ENCODE measurements at regions not wholly inside any gene's neighbourhood (a gene's known extent, or its start where the extent isn't known, plus 50 kb on each side); places are given as distances from the start of the nearest gene placed in this dataset.

DNA sequence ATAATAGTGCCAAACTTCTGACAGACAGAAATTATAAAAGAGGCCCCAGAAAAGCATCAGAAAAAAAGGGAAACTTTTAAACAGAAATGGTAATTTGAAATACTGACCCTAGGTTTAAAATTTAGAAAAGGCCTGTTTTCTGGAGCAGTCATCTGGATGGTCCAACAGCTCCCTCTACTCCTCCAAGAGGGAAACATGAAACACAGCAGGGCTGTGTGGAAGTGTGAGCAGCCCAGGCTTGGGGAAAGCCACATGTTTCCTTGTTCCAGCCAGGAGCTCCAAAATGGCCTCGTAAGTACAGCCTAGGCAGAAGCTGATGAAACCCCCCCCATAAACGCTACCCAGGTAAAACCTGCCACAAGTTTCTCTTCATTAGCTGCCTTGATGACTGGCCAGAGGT lies 499.3 kb upstream of the ADAMTS16 start:
- DNase-seq (ENCODE audit: low read depth) = no peak

- no peak for DNase-seq (ENCODE audit: low read depth)
Observed at GRCh38 chr5:4642525-4642924, 497.6 kb upstream of the ADAMTS16 start.

- no peak for DNase-seq (ENCODE audit: low read depth)
Observed at GRCh38 chr5:4643190-4643589, 496.9 kb upstream of the ADAMTS16 start.

DNA sequence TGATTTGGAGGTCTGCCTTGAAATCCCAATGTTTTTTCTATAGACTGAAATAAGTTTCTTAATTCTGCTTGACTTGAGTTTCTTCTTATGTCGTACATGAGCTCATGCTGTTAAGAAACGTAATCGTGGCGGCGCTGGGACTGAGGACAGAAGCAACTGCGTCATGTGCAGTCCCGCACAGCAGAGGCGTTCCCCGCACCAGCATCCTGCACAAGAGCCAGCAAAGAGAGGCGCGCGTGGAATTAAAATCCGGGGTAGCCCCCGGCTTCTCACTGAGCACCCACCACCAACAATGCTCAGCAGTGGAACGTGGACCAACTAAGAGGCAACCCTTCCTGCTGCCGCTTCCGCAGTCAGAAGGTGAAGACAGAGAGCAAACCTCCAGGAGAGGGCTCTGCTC lies 496.2 kb upstream of the ADAMTS16 start:
- DNase-seq (ENCODE audit: low read depth) = no peak

DNA sequence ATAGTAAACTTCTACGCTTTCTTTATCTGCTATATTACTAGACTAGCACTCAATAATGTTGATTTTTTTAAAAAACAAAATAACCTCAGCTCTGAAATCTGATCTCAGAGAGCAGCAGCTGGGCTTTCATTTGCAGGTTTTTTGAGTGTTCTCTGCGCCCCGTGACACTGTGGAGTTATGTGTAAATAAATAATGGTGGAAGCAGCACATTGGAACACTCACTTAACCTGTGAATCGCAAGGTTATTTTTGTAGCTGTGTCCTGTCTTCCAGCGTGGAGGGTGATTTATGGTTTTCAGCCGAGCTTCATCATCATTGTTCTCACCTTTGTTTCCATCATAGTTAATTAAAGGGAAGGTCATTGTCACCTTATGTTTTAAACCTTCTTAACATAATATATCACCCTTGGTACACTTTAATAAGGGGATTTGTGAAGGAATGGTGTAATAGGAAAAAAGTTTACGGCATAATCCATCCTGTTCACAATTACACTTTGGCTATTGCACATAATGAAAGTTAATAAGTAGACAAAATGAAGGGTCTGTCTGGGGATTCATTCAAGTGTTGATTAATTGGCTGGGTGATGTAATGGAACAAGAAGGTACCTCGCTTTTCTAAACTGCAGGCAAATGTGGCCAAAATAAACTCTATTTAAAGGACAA lies 493.3 kb upstream of the ADAMTS16 start:
- no peak for DNase-seq (ENCODE audit: low read depth)

- DNase-seq (ENCODE audit: low read depth) = no peak
Observed at GRCh38 chr5:4647955-4648354, 492.2 kb upstream of the ADAMTS16 start.

DNA sequence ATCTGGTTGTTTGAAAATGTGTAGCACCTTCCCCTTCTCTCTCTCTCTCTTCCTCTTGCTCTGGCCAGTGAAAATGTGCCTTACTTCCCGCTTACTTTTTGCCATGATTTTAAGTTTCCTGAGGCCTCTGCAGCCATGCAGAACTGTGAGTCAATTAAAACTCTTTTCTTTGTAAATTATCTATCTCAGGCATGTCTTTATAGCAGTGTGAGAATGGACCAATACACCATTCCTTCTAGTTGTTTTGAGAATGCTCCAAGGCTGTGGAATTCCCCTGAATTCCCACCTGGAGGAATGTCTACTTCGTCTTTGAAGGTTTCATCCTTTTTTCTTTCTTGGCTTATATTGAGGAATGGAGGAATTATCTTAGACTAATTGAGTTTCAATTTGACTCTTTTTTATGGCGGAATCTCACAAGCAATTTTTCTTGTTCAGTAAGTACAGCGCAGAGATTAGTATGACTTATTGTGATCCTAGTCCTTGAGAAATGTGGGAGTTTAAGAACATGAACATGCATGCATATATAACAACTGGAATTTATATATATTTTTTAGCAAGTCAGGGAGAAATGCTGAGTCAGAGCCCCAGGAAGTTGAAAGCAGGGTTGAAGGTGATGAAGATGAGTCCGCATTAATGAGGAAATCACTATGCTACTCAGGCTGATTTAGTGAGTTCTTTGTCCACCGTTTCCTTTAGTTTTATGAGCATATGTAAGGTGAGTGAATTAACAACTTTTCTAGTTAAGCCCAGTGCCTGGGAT lies 488.1 kb upstream of the ADAMTS16 start:
- no peak for DNase-seq (ENCODE audit: low read depth)

GRCh38 chr5:4653475-4653874 lies 486.7 kb upstream of the ADAMTS16 start:
- no peak for DNase-seq (ENCODE audit: low read depth)

DNA sequence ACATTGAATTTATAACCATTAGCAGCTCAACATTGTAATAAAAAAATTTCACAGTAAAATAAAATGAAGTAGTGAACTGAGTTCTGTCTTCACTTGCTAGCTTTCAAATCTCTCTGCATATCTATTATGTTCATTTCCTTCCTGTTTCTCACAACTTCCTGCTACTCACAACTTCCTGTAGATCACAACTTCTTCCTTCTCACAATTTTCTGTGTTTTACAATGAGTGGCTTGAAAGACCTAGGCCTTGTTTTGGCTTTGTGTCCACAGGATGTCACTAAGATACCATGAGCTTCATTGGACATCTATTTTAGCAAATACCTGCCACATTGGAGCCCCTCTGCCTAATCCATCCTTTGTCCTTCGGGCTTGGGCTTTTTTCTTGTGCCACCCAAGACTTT lies 480.3 kb upstream of the ADAMTS16 start:
- no peak for DNase-seq (ENCODE audit: low read depth)

DNA sequence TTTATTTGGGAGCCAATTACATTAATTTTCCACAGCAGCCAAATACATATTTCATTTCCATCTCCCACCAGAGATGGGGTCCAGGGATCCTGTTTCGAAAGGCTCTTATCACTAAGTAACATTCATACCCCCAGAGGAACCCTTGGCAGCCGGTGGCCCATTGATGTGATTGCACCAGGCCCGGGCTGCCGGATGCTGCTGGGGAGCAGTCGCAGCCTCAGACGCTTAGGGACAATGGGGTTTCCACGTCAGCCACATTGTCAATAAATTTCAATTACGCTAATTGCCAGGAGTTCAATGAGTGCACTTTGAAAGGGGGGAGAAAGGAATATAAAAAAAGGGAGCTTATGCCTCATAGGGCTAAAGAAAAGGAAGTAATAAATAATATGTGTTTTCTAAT lies 478.8 kb upstream of the ADAMTS16 start:
- DNase-seq (ENCODE audit: low read depth) = no peak

GRCh38 chr5:4661836-4662235 lies 478.3 kb upstream of the ADAMTS16 start:
- DNase-seq (ENCODE audit: low read depth) = no peak

GRCh38 chr5:4662756-4663155 lies 477.4 kb upstream of the ADAMTS16 start:
- no peak for DNase-seq (ENCODE audit: low read depth)

DNA sequence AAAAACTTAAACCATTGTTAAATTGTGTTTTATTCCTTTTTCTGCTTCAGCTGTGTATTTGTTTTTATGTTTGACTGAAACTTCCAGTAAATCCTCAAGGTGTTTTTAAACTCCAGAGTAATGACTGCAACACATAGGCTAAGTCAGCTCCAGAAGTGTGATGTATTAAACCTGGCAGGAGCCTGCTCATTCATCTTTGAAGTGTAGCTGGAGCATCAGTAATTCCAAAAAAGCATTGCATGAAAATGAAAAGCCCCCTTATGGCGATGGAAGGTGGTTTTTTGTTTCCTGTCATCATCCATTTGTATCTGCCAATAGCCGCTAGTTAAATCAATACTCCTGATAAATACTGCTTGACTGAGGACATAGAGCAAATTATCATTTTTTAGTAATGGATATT lies 474.2 kb upstream of the ADAMTS16 start:
- no peak for DNase-seq (ENCODE audit: low read depth)

- no peak for DNase-seq (ENCODE audit: low read depth)
Observed at GRCh38 chr5:4674166-4674565, 466.0 kb upstream of the ADAMTS16 start.

- DNase-seq (ENCODE audit: low read depth) = no peak
Observed at GRCh38 chr5:4676934-4677333, 463.2 kb upstream of the ADAMTS16 start.

DNA sequence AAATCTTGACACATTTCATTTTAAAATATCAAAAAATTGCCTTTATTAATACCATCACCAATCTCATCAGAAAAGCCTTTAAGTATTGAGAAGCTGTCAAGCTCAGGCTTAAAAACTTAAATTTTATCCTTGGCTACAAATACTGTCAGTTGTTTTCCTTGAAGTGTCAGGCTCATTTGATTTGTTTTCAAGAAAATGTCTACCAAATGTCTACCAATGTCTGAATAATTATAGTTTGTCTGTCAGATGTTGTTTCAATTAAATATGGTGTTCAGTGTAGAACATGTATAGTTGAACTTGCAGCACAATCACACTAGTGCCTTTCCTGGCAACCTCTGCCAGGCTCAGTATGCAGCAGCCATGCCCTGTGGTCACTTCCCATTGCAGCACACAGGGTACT lies 455.2 kb upstream of the ADAMTS16 start:
- DNase-seq (ENCODE audit: low read depth) = no peak

GRCh38 chr5:4698596-4698995 lies 441.5 kb upstream of the ADAMTS16 start:
- no peak for DNase-seq (ENCODE audit: low read depth)

- no peak for DNase-seq (ENCODE audit: low read depth)
Observed at GRCh38 chr5:4699592-4699991, 440.5 kb upstream of the ADAMTS16 start.

GRCh38 chr5:4700069-4700468 lies 440.1 kb upstream of the ADAMTS16 start:
- DNase-seq (ENCODE audit: low read depth) = no peak

GRCh38 chr5:4700871-4701270 lies 439.3 kb upstream of the ADAMTS16 start:
- DNase-seq (ENCODE audit: low read depth) = no peak

DNA sequence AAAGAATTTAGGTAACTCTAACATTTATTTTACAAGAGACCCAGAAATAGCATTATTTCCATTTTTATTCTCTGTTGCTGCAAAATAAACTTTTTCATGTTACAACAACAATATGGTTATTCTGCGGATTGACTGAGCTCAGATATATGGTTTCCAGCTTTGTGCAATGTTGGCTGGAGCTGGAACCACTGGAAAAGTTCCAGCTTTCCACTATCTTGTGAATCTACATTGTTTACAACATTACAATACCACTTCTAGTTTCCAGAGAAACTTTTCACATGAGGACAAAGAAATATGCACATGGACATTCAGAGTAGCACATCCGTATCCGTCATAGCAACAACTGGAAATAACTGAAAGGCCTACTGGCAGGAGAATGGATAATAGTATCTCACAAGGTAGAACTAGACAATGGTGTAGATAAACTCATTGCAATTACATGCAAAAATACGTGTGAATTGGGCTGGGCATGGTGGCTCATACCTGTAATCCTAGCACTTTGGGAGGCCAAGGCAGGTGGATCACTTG lies 436.1 kb upstream of the ADAMTS16 start:
- no peak for DNase-seq (ENCODE audit: low read depth)

DNA sequence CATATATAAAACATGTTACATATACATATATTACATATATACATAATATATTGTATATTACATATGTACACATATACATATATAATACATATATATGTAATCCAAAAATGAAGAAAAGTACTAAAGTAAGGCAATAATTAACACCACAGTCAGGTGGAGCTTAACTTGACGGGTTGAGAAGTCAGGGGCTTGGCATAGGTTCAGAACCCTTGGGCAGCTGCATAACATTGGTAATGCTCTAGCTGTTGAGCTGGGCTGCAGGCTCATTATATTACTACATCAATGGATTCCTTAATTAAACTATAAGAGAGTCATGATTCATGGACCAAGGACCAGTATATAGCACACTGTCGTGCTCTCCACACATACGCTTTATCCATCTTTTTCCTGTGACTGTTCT lies 435.2 kb upstream of the ADAMTS16 start:
- DNase-seq (ENCODE audit: low read depth) = no peak

DNA sequence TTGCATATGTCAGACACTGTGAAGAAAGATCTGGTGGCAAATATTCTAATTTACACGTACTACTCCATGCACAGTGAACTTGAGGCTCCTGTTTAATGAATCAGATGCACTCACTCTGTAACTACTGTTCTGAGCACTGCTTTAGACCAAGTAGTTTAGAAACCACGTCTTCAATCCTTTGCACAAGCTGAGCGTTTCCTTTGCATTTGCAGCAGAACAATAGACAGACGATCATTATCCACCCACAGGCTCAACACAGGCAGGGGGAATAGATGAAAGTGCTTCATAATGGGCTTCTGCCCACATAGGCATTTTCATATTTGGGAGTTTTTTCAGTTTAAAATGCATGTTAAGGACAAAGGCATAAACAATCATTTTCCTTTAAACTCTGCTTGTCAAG lies 423.3 kb upstream of the ADAMTS16 start:
- DNase-seq (ENCODE audit: low read depth) = no peak

- DNase-seq (ENCODE audit: low read depth) = no peak
Observed at GRCh38 chr5:4717446-4717845, 422.7 kb upstream of the ADAMTS16 start.

Data from stimulated activated CD8-positive, alpha-beta memory T cell treated with anti-CD3 and anti-CD28 coated beads, Interleukin-7, amount 100 ng/mL, for 24 hours (primary cell).